ENCODE measurements at regions not wholly inside any gene's neighbourhood (a gene's known extent, or its start where the extent isn't known, plus 50 kb on each side); places are given as distances from the start of the nearest gene placed in this dataset.
"Not testable (repeated sequence)": the region's sequence is repeated elsewhere in the genome, so short reads cannot be mapped to it uniquely, and the experiment has no call there.

DNA sequence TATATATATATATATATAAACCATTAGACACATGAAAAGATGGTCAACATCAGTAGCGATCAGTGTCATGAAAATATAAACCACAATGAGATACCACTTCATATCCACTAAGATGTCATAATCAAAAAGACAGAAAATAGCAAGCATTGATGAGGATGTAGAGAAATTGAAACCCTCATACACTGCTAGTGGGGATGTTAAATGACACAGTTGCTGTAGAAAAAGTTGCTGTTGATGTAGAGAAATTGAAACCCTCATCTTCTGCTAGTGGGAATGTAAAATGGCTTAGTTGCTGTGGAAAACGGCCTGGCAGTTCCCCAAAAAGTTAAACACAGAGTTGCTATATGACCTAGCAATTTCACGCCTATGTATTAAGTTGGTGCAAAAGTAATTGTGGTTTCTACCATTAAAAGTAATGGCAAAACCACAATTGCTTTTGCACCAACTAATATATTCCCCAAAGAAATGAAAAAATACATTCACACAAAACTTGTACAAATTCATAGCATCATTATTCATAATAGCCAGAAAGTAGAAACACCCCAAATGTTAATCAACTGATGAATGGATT is 120.5 kb upstream of the ZWINT start:
- Mint-ChIP-seq H3K4me1 (no peaks in the 10 kb centered on the region), H3K4me3 (no peak overlapping the region), H3K9me3 (no peaks in the 10 kb centered on the region), H3K36me3 (ENCODE audit: low read depth) (no peaks in the 10 kb centered on the region), H3K27me3 (no peaks in the 10 kb centered on the region), H3K27ac (no peak overlapping the region)
- intact Hi-C loops (cut with micrococcal nuclease) = no loop called here
- no peak for DNase-seq

DNA sequence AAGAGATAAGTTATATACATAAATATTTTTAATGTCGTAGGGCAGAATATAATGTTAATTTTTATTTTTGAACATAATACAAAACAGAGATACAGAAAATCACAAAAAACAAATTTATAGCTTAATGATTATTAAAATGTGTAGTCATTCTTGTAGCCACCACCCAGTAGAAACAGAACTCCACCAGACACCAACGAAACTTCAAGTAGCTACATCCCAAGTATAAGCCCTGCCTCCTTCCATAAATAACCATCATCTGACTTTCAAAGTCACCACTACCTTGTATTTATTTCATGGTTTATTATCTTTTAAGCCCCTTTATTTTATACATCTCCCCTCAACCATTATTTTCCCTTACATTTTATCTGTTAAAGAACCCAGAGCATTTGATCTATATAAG is 111.9 kb upstream of the ZWINT start:
- Mint-ChIP-seq H3K4me3 (no peak overlapping the region), H3K36me3 (ENCODE audit: low read depth) (no peaks in the 10 kb centered on the region), H3K4me1 (no peaks in the 10 kb centered on the region), H3K9me3 (no peaks in the 10 kb centered on the region), H3K27me3 (no peaks in the 10 kb centered on the region), H3K27ac (no peak overlapping the region)
- no peak for DNase-seq
- intact Hi-C loops (cut with micrococcal nuclease) = no loop called here

DNA sequence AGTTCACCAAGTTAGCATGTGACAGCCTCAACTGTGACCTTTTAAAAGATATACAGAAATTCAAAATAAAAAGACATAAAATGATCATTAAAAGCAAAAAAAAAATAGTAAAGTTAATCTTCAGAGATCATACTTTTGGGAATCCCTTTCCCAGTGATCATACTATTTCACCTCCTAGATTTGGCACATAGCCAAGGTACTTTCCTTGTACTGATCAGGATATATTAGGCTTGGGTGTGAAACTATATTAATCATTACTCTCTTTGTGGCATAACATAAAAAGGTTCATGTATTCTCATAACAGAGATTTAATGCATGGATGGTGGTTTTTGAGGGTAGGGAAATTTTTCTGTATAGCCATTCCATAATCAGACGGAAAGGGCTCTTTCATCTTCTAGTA is 109.6 kb upstream of the ZWINT start:
- Mint-ChIP-seq H3K36me3 (ENCODE audit: low read depth) (no peaks in the 10 kb centered on the region), H3K9me3 (peaks cover 3% of the 10 kb centered on the region), H3K27ac (no peak overlapping the region), H3K27me3 (no peaks in the 10 kb centered on the region), H3K4me3 (no peak overlapping the region), H3K4me1 (no peaks in the 10 kb centered on the region)
- no peak for DNase-seq
- intact Hi-C loops (cut with micrococcal nuclease) = no loop called here

DNA sequence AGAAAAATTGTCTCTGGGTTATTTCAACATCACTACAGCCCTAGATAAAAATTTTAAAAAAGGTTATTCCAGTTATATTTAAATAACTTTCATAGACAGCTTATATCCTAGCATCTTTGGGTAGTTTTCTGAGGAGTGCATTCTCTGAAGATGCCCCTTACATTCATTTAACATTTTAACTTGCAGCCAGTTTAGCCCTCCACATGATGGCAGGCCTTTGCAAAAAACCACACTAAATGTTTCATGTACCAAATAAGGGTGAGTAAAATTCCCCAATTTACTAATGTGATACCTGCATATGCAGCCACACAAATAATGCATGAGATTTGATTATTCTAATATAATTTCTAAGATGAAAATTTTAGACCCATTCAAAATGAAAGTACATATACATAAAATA is 108.4 kb upstream of the ZWINT start:
- peaks cover 3% of the 10 kb centered on the region for H3K9me3 Mint-ChIP-seq
- H3K4me3 Mint-ChIP-seq = no peak overlapping the region
- no peaks in the 10 kb centered on the region for H3K4me1 Mint-ChIP-seq
- intact Hi-C loops (cut with micrococcal nuclease) = no loop called here
- H3K36me3 Mint-ChIP-seq (ENCODE audit: low read depth) = no peaks in the 10 kb centered on the region
- no peak overlapping the region for H3K27ac Mint-ChIP-seq
- no peaks in the 10 kb centered on the region for H3K27me3 Mint-ChIP-seq
- no peak for DNase-seq

DNA sequence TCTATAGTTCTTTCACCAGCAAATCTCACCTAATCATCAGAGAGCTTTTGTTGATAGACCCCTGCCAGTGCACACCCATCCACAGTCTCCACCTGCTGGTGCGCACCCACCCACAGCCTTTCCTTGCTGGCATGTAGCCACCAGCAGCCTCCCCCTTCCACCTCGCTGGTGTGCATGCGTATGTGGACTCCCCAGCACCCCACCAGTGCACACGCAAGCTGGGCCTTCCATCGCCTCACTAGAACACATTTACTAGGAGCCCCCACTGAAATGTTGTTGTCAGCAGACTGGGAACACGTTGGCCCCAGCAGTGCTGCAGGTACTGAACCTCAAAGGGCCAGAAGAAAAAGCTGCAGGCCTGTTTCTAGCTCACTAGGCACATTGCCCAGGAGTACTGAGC is 104.9 kb upstream of the ZWINT start:
- Mint-ChIP-seq H3K36me3 (ENCODE audit: low read depth) (no peaks in the 10 kb centered on the region), H3K27me3 (no peaks in the 10 kb centered on the region), H3K9me3 (peaks cover 3% of the 10 kb centered on the region), H3K4me3 (no peak overlapping the region), H3K4me1 (no peaks in the 10 kb centered on the region), H3K27ac (no peak overlapping the region)
- intact Hi-C loops (cut with micrococcal nuclease) = no loop called here
- DNase-seq = no peak

DNA sequence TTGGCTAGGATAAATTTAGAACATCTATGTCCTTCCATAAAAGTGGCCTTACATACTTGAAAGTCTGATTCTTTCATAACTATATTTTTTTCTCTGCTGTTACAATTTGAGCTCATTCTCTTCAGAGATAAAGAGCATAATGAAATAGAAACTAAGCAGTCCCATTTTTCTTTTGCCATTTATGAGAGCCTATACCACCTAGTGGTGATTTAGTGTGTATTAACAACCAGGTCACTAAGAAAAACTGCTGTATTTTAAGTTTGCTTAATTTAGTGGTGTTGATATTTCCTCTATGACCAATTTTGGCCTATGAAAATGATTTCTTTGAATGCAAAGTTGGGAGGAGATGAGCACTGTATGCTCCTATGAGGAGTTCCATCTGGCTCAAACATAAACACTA is 88.7 kb upstream of the ZWINT start:
- Mint-ChIP-seq H3K9me3 (peaks cover 12% of the 10 kb centered on the region), H3K4me3 (no peak overlapping the region), H3K27me3 (no peaks in the 10 kb centered on the region), H3K36me3 (ENCODE audit: low read depth) (no peaks in the 10 kb centered on the region), H3K4me1 (no peaks in the 10 kb centered on the region), H3K27ac (no peak overlapping the region)
- intact Hi-C loops (cut with micrococcal nuclease) = no loop called here
- DNase-seq = no peak

DNA sequence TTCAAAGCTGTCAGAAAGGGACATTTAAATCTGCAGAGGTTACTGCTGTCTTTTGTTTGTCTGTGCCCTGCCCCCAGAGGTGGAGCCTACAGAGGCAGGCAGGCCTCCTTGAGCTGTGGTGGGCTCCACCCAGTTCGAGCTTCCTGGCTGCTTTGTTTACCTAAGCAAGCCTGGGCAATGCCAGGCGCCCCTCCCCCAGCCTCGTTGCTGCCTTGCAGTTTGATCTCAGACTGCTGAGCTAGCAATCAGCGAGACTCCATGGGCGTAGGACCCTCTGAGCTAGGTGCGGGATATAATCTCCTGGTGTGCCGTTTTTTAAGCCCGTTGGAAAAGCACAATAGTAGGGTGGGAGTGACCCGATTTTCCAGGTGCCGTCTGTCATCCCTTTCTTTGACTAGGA is 86.6 kb upstream of the ZWINT start:
- H3K4me1 Mint-ChIP-seq; DNase-seq; H3K27ac Mint-ChIP-seq; H3K4me3 Mint-ChIP-seq; H3K36me3 Mint-ChIP-seq (ENCODE audit: low read depth); intact Hi-C loops (cut with micrococcal nuclease); H3K27me3 Mint-ChIP-seq: not testable (repeated sequence)
- peaks cover 12% of the 10 kb centered on the region for H3K9me3 Mint-ChIP-seq

DNA sequence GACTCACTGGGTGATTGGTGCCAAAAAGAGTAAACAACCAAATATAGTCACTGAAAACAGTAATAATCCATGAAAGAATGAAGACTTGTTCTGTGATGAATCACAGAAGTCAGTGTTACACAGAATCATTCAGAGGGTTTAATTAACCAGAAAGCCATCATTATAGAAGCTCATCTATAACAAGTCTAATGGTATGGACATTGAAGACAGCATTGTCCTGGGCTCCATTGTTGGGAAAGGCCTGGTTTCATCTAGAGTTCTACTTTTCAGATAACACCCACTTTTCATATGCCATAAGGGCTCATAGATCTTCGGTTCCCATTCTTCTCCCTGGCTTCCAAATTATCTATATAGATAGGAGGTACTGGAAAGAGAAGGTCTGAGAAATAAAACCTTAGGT is 80.3 kb upstream of the ZWINT start:
- H3K4me3 Mint-ChIP-seq; H3K4me1 Mint-ChIP-seq; H3K27ac Mint-ChIP-seq; H3K27me3 Mint-ChIP-seq; H3K9me3 Mint-ChIP-seq; DNase-seq; H3K36me3 Mint-ChIP-seq (ENCODE audit: low read depth); intact Hi-C loops (cut with micrococcal nuclease): not testable (repeated sequence)
